ENCODE measurements at regions not wholly inside any gene's neighbourhood (a gene's known extent, or its start where the extent isn't known, plus 50 kb on each side); places are given as distances from the start of the nearest gene placed in this dataset.

DNA sequence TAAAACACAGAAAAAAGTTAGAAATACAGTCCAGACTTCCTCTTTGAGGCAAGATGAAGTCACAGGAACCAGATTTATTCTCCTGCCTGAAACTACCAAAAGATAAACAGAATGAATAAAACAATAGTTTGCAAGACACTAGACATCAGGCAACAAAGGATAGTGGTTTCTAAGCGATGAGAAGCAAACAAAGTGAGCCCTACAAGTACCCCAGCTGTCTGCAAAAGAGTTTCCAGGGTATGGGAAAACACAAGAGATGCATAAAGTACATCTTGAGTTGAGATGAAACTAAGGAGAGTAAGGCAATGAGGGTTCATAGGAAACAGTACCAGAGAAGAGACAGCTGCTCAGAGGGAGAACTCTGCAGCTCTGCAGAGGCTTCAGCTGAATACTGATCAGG lies 83.3 kb upstream of the COL24A1 start:
- no peak overlapping the region for H3K9ac ChIP-seq (ENCODE audit: insufficient read depth in 1 of 2, low read depth in 2 of 2, low read length in 2 of 2)
- FAIRE-seq (no peak), ATAC-seq (no peak), DNase-seq (ENCODE audit: extremely low read depth in 1 of 4, low spot score in 3 of 4) (no peak)
- no peak overlapping the region for H3K27ac ChIP-seq (ENCODE audit: extremely low read depth, low read depth, low read length)
- no peak overlapping the region for H2AFZ ChIP-seq (ENCODE audit: low read depth, low read length)
- no peaks in the 10 kb centered on the region for H3K27me3 ChIP-seq (ENCODE audit: control insufficient read depth in 2 of 2, insufficient read depth in 2 of 2, low read length in 2 of 2)
- no peak overlapping the region for H3K4me2 ChIP-seq (ENCODE audit: insufficient read depth, low read length)
- no peak overlapping the region for H3K4me3 ChIP-seq
- no peaks in the 10 kb centered on the region for H3K9me3 ChIP-seq (replicated peaks; ENCODE audit: control insufficient read depth, insufficient read depth, low read depth, low read length)
- 0% methylated on average over 1 of the region's 1 CpG for WGBS (ENCODE audit: insufficient coverage, low coverage, missing lambda C conversion rate)
- in situ Hi-C loops (cut with MboI), result no loop called here
- H3K36me3 ChIP-seq (ENCODE audit: control insufficient read depth, insufficient read depth, low read length), result no peaks in the 10 kb centered on the region
- intact Hi-C loops (cut with micrococcal nuclease), result no loop called here
- no TSS peak for BruUV-seq (replicated peaks)
- POLR2A ChIA-PET, result no interaction called here
- CTCF ChIA-PET (ENCODE audit: low intra/inter-chr PET ratio), result no interaction called here
- no peaks in the 10 kb centered on the region for H3K9me1 ChIP-seq (ENCODE audit: control insufficient read depth, insufficient read depth, low read length)
- no peaks in the 10 kb centered on the region for H4K20me1 ChIP-seq (replicated peaks; ENCODE audit: control insufficient read depth, insufficient read depth, low read length)
- H3K4me1 ChIP-seq (replicated peaks in 1 of 2; ENCODE audit: control insufficient read depth in 2 of 2, insufficient read depth in 2 of 2, low read length in 2 of 2), result no peaks in the 10 kb centered on the region
- H3K79me2 ChIP-seq (ENCODE audit: control insufficient read depth, insufficient read depth, low read length), result no peaks in the 10 kb centered on the region
- TF ChIP-seq TOE1 (IDR thresholded peaks at IDR 0.05; ENCODE audit: borderline replicate concordance), result no peak
- no peak for TF ChIP-seq TOE1 (CRISPR knock-in tag; IDR thresholded peaks at IDR 0.05; ENCODE audit: borderline replicate concordance, low read depth)
- TF ChIP-seq STAT6 (CRISPR knock-in tag; IDR thresholded peaks at IDR 0.05), result no peak
- TF ChIP-seq ZBTB40 (IDR thresholded peaks at IDR 0.05), result no peak
- TF ChIP-seq ZBTB40 (CRISPR knock-in tag; IDR thresholded peaks at IDR 0.05), result no peak
- no peak for TF ChIP-seq GATA2 (CRISPR knock-in tag; IDR thresholded peaks at IDR 0.05)
- no peak for TF ChIP-seq HNRNPL (IDR thresholded peaks at IDR 0.05; ENCODE audit: low read depth, low read length)
- no peak for TF ChIP-seq SMAD1 (IDR thresholded peaks at IDR 0.05; ENCODE audit: low read depth, low read length, partially characterized antibody)
- TF ChIP-seq CREB3L1 (IDR thresholded peaks at IDR 0.05; ENCODE audit: borderline replicate concordance, low read depth), result no peak
- TF ChIP-seq RBM39 (optimal IDR thresholded peaks at IDR 0.05; ENCODE audit: low read depth, low read length), result no peak
